NB4 (cell line): ENCODE measurements at regions not wholly inside any gene's neighbourhood (a gene's known extent, or its start where the extent isn't known, plus 50 kb on each side); places are given as distances from the start of the nearest gene placed in this dataset.

ENCODE experiments used
- DNase-seq: peaks from one replicate; pipeline ENCODE4 v3.0.0; 2010; ENCODE audit warnings: low read depth
- H3K4me3 ChIP-seq: one replicate; pipeline ENCODE4 v1.5.1; 2011; ENCODE audit warnings: mild to moderate bottlenecking, low read depth, low read length, moderate library complexity
- CTCF ChIP-seq: IDR thresholded peaks from one replicate; pipeline ENCODE4 v1.5.1; 2012; ENCODE audit warnings: low read depth, low read length
- MAX ChIP-seq: IDR thresholded peaks from 2 replicates; pipeline ENCODE4 v1.6.1; 2011; ENCODE audit warnings: low read depth, low read length
- MYC ChIP-seq: IDR thresholded peaks from 2 replicates; pipeline ENCODE4 v1.6.1; 2011; ENCODE audit warnings: low read depth, low read length
- POLR2A ChIP-seq: IDR thresholded peaks from 2 replicates; pipeline ENCODE4 v1.6.1; 2011; ENCODE audit warnings: mild to moderate bottlenecking; ENCODE audit not compliant: insufficient read length; ENCODE audit errors: extremely low read depth

GRCh38 chr20:51204051-51204715, 181.3 kb upstream of the KCNG1 start:
- DNase-seq: no peak
- no peak overlapping the region for H3K4me3 ChIP-seq
- TF ChIP-seq POLR2A (no peak), CTCF (no peak), MAX (no peak), MYC (no peak)

- H3K4me3 ChIP-seq: no peak overlapping the region
- TF ChIP-seq MAX: no peak
- no peak for DNase-seq
Observed at GRCh38 chr20:51202304-51202703, 179.4 kb upstream of the KCNG1 start.

- no peak for DNase-seq
- TF ChIP-seq MAX (no peak), MYC (no peak), POLR2A (no peak), CTCF (no peak)
- H3K4me3 ChIP-seq: no peak overlapping the region
Observed at GRCh38 chr20:51199920-51200319, 177.0 kb upstream of the KCNG1 start.

GRCh38 chr20:51198876-51199523, 176.1 kb upstream of the KCNG1 start:
- DNase-seq: no peak
- TF ChIP-seq POLR2A (no peak), MYC (no peak), CTCF (no peak), MAX (no peak)
- no peak overlapping the region for H3K4me3 ChIP-seq

- DNase-seq: no peak
- no peak for TF ChIP-seq POLR2A
- no peak for TF ChIP-seq CTCF
- no peak for TF ChIP-seq MAX
- TF ChIP-seq MYC: no peak
- no peak overlapping the region for H3K4me3 ChIP-seq
Observed at GRCh38 chr20:51198238-51198637, 175.3 kb upstream of the KCNG1 start.

- TF ChIP-seq POLR2A (no peak), MYC (no peak), CTCF (no peak), MAX (no peak)
- no peak overlapping the region for H3K4me3 ChIP-seq
- no peak for DNase-seq
Observed at GRCh38 chr20:51196991-51197651, 174.2 kb upstream of the KCNG1 start.
